EH (cell line): ENCODE measurements at regions not wholly inside any gene's neighbourhood (a gene's known extent, or its start where the extent isn't known, plus 50 kb on each side); places are given as distances from the start of the nearest gene placed in this dataset.
A peak's percentile ranks its signal among the peaks of the same experiment; 100 is the strongest.
"Not testable (repeated sequence)": the region's sequence is repeated elsewhere in the genome, so short reads cannot be mapped to it uniquely, and the experiment has no call there.

Experiments
- DNase-seq: peaks from one replicate; pipeline ENCODE4 v3.0.0-alpha.2; 2015; ENCODE audit warnings: low read depth

DNA sequence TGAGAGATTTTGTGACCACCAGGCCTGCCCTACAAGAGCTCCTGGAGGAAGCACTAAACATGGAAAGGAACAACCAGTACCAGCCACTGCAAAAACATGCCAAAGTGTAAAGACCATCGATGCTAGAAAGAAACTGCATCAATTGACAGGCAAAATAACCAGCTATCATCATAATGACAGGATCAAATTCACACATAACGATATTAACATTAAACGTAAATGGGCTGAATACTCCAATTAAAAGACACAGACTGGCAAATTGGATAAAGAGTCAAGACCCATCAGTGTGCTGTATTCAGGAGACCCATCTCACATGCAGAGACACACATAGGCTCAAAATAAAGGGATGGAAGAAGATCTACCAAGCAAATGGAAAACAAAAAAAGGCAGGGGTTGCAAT is 182.4 kb downstream of the PRELID2 start:
- DNase-seq, result not testable (repeated sequence)

DNA sequence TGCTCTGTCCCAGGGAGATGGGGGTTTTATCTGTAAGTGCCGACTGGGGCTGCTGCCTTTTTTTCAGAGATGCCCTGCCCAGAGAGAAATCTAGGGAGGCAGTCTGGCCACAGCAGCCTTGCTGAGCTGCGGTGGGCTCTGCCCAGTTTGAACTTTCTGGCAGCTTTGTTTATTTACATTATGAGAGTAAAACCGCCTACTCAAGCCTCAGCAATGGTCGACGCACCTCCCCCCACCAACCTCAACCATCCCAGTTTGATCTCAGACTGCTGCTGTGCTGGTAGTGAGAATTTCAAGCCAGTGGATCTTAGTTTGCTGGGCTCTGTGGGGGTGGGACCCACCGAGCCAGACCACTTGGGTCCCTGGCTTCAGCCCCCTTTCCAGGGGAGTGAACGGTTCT is 188.0 kb downstream of the PRELID2 start:
- DNase-seq, result peak; percentile 52

DNA sequence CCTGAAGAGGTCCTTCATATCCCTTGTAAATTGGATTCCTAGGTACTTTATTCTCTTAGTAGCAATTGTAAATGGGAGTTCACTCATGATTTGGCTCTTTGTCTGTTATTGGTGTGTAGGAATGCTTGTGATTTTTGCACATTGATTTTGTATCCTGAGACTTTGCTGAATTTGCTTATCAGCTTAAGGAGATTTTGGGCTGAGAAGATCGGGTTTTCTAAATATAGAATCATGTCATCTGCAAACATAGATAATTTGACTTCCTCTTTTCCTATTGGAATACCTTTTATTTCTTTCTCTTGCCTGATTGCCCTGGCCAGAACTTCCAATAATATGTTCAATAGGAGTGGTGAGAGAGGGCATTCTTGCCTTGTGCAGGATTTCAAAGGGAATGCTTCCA is 191.9 kb downstream of the PRELID2 start:
- DNase-seq, result not testable (repeated sequence)

DNA sequence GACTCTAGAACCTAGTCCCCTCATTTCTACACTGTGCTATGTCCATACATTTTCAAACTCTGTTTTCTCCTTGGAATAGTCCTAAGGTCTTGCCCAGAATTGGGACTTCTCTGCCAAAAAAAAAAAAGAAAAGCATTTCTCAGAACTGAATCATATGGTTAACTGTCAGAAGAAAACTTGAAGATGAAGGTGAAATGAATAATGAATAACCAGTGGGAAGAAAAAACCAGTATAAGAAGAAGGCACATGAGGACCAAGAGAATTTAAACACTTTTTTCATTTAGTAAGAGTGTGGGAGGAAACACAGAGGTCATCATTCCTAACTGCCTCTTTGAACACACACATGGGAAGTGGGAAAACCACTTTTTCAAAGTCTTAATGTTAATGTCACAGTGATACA is 197.7 kb downstream of the PRELID2 start:
- DNase-seq, result peak; percentile 68

DNA sequence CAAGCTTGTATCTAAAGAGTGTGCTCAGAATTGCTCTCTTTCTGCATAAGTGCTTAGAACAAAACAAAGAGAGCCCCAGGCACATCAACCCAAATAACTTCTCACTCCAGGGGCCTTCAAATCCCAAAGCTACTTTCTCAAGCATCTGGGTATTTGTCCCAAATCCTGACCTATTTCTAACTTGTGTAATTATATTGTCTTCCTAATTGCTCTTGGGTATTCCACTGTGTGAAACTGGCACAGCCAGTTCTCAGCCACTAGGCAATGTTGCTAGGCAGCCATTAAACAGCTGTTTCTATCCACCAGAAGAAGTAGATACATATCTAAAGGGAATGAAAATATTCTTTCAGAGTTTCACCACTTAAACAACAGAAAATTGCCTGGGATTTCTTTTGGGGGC is 198.8 kb downstream of the PRELID2 start:
- no peak for DNase-seq

DNA sequence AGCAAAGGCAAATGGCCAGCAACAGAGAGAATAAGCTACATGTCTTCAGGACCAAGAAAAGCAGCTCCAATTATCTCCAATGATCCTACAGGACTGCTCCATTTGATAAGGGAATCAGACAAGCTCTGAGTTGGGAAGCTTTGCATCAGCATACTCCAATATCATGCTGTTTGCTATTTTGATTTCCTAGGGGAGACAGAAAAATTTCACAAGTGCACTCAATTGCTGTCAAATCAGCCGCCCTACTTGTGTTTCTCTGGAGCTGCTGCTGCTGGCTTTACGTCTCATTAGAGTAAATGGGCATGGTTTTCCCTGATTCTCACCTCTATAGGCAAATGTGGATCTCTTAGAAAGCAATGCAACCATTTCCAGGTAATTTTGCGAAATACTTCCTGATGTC is 201.7 kb downstream of the PRELID2 start:
- DNase-seq, result no peak

DNA sequence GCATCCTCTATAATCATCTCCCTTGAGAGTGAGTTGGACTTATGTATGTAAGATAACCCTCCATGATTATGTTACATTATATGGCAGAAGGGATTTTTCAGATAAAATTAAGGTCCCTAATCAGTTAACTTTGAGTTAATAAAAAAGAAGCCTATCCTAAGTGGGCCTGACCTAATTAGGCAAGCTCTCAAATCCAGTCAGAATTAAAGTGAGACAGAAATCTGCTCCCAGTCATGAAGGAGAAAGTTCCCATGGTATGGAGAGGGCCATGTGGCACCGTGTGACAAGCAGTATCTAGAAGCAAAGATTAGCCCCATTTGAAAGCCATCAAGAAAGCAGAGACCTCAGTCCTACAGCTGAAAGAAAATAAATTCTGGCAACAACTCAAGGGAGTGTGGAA is 202.4 kb downstream of the PRELID2 start:
- no peak for DNase-seq

DNA sequence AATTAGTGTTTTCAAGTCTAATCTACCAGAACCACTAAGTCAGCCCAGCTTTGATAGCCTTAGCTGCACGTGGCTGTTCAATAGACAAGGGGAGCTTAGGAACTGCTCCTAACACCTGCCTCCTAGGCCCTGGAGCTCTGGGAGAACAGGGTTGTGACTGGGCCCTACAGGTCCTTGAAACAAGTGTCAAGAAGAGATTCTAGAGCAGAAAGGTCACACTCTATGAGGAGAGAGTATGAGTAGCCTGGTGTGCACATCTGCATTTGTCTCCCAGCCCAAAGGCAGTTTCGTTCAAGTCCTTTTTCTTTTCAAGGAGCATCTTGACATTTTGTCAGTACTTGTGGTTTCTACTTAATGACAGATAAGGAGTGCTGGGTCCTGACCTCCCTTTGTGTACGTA is 206.1 kb downstream of the PRELID2 start:
- no peak for DNase-seq

DNA sequence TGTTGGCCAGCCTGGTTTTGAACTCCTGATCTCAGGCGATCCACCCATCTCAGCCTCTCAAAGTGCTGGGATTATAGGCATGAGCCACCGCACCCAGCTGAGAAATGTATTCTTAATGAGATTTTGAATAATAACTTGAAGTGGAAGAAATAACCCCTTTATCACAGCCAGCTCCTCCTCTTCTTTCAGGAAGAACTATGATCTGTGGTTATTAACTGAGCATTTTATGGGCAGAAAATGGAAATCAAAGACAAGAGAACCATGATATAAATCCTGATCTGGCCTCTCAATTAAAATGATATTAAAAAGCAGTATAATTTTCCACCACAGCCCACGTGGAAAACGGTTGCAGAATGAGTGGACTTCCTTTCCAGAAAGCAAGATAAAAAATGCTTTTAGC is 206.6 kb downstream of the PRELID2 start:
- DNase-seq, result no peak

DNA sequence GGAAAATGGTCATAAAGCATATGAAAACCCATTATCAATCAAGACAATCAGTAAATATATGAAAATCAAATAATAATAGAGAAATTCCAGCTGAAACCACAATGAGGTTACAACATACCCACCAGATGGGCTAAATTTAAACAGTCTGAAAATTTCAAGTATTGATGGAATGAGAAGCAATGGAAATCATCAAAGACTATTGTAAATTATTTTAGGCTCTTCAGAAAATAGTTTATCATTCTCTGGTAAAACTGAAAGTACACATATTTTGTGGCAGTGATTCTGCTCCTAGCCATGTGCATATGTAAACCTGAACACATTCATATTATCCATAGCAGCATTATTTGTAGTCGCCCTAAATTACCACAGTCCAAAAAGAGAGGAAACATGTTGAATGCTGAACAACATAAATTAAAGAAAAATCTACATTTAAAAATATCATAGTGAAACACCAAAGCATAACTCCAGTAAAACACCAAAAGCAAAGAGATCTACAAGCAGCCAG is 215.3 kb downstream of the PRELID2 start:
- DNase-seq, result peak; percentile 35

DNA sequence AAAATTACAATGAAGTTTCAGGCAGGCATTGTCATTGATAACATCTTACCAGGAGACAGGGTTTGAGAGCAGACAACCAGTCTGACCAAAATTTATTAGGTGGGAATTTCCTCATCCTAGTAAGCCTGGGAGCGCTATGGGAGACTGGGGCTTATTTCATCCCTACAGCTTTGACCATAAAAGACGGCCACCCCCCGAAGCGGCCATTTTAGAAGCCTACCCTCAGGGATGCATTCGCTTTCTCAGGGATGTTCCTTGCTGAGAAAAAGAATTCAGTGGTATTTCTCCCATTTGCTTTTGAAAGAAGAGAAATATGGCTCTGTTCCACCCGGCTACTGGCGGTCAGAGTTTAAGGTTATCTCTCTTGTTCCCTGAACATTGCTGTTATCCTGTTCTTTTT is 218.4 kb downstream of the PRELID2 start:
- DNase-seq, result not testable (repeated sequence)

DNA sequence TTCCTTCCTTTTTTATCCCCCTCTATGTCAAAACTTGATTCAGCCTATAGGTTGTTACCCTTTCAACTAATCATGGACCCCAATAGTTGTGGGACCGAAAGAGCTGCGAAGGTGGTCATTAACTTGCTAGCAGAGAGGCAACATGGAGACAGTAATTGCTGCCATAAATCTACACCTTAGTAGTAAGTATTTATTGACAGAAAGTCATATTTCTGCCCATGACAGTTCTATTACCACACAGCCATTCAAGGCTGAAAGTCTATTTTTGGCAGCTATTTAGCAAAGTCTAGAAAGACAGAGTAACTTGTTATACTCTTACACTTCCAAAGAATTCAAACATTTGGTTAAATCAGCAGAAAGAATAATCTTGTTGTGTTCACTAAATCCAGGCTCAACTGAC is 236.2 kb downstream of the PRELID2 start:
- DNase-seq, result no peak

DNA sequence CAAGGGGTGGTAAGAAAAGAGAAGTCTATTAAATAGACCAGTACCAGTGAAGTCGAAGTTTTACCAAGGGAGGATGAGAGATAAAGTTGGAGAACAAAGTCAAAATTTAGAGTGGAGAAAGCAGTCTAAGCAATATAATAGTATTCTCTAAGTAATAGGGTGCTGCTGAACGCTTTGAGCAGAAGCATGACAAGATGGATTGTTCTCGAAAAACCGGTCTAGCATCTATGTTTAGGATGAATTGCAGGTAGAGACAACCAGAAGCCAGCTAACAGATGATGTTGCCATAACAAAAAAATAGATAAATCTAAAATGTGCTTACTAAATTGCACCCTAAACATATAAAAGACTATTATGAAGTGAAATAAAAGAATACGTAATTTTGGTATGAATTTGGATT is 237.0 kb downstream of the PRELID2 start:
- no peak for DNase-seq

DNA sequence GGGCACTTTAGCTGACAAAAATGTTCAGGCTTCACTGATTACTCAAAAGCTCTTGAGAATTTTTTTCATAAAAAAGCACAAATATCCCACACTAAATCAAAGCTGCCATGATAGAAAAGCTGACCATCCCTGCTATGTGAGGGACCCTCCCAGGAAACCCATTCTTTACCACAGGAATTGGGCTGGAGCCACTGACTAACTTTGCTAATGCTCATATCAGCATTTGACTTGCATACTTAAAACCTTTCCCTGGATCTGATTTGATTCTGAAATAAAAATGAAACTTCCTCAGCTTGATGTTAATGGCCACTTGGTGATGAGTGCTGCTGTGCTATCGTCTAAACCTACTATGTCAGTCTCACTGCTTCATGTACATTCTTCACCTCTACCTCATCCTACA is 243.6 kb downstream of the PRELID2 start:
- peak; percentile 26 for DNase-seq

DNA sequence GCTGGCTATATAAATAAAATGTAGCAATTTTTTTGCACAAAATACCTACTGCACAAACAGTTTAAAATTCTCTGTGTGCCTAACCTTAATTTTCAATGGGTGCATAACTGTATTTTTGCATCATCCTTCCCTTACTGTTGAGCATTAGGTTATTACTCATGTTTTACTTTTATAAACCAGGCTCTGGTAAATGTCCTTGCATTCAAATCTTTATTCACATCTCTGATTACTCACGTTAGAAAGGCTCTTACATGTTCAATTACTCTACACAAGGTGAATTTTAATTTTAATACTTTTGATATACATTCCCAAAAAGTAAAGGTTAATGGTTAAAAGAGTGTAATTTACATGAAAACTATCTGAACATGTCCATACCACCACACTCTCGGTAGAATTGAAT is 246.1 kb downstream of the PRELID2 start:
- no peak for DNase-seq

DNA sequence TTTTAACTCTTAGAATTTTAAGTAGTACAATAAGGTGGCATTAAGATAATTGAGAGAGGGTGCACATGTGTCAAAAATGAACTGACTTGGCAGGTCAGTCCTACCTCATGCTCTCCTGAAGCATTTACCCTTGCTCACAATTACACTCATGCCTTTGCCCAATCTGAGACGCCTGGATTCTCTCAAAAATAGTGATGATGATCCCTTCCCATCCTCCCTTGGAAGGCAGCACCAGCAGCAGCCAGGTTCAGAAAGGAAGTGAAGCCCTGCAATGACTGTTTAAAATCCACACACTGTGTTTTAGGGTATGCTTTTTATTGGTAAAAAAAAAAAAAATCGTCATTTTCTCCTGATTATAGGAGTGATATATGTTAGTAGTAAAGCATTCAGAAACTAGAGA is 246.6 kb downstream of the PRELID2 start:
- no peak for DNase-seq

DNA sequence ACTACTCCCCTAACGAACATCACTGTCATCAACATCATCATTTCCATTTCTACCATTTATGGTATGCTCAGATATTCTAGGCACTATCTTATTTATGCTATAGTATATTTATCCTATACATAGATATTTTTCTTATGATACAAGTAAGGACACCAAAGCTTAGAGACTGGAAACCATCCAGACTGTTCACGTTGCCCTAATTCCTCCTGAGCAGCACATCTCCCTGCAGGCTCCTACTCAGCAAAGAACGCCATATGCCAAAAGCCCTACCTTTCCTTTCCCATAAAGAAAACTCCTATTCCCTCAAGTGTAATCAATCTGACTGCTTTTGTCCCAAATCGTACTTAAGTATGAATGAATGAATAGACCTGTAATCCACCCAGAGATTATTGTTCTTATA is 247.0 kb downstream of the PRELID2 start:
- DNase-seq, result no peak

DNA sequence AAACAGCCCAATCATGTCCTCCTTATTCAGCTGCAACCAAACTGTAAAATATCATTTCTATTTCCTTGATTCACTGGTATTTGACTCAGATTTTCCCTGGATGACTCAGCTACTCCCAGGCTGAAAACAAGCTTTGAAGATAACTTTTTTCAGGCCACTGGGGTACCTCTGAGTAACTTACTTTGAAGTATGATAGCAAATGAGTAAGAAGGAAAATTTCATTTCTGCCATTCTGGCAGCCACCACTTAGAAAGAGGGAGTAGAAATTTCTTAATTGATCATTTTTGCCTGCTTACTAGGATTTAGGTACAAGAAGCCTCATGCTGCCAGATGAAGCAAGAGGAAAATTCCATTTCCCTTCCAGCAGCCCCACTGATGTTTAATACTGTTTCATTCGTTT is 247.4 kb downstream of the PRELID2 start:
- peak; percentile 83 for DNase-seq

DNA sequence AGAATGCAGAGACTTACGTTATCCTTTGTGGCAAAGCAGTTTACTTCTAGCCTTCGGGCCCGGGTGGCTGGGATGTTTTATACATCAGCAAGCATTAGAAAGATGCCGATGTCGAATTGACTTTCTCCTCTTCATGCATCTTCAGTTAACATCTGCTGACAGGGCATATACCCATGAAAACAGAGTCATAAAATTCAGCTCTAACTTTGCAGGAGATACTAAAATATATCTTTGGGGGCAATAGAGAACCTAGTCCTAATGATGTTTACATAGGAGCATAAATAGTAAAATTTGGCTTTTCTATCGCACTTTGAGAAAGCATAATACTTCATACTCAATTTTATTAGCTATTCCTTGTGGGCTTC is 247.9 kb downstream of the PRELID2 start:
- DNase-seq, result no peak

DNA sequence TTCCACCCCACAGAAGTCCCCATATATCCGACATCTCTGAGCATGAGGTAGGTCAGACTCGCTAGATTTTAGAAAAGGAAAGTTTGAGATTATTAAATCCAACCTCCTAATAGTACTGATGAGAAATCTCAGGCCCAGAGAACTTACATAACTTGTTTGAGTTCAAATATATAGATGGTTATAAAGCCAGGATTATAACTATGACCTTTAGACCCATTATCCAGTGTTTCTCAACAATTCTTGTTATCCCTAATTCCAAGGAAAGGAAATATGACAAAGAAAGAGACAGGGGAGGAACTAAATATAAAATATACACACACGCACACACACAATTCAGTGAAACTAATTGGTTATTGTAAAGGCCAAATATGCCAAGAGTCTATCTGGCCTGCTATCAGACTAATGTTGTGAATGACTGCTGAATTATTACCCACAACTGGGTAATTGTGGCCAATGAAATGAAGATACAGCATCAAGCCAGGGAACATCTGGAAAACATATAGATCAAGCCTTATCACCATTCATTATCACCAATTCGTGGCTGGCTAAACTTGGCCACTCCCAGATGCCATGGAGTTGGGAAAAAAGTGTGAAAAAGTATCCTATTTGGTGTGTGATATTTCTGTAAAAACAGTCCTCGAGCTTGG is 248.4 kb downstream of the PRELID2 start:
- no peak for DNase-seq

DNA sequence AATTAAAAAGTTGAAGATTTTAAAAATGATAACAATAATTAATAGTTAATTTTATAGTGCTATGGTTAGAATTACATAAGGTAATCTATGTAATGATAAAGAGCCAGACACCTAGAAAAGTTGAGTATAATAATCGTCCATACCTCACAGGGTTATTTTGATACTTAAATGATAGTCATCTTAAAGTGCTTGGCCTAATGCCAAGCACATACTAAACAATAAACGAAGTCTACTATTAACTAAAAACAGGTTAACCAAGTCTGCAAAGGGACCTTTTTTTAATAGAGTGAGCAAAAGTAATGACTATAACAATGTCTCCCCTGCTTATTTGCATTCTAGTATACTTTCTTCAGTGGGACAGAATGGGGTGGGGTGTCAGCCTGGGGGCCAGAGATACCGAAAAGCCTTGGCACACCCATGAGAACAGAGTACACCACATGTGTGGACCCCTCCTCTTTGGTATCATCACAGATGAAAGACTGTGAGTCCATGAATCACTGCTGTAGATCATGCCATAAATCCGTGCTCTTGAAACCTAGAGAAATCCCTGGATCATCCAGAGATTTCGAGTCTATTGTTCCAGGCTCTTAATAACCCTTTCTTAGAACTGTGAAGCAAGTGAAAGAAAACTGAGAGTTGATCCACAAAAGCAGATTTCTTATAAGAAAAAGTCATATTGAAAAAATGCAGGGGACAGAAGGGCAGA is 249.5 kb downstream of the PRELID2 start:
- no peak for DNase-seq

DNA sequence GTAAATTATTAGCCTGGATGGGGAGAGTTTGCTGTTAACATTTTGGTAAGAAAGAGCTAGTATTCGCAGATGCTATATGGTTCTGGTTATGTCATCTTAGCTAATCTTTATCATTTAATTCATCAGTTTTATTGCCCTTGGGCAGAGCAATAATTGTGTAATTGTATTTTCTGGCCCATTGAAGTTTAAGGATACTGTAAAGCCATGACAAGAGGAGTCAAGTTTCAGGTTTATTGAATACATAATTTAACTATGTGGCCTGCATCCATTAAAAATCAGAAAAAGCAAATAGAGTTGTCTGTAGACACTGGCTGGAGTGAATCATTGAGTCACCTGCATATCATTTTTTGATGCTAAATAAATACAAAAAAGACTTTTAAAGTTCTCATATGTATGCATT is 255.8 kb downstream of the PRELID2 start:
- no peak for DNase-seq

DNA sequence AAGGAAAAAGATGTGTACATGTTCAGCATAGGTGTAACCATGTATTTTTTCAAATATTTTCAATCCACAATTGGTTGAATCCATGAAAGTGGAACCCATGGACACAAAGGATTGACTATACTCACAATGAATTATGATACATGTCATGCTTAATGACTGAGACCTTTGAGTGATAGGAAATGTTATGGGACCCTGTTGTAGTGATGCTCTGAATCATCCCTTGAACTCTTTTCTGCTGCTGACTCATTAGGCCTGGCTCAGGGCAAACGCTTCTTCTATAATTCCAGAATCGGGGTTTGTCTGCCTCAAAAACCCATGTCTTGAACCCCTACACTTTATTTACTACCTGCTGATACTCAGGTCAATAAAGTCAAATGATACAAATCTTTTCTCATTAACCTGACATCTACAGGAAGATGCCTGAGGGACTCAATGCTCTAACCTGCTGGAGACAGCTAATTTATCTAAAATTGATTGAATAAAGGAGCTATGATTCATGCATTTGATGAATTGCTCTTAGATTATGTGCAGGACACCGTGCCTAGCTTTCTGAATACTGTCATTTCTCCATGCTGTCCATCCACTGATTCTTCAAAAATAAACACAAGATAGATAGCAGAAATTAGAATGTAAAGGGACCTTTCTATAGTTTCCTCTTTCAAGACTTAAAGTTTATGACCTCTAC is 260.1 kb downstream of the PRELID2 start:
- no peak for DNase-seq
